NCI-H1417 (cell line): ENCODE measurements at regions not wholly inside any gene's neighbourhood (a gene's known extent, or its start where the extent isn't known, plus 50 kb on each side); places are given as distances from the start of the nearest gene placed in this dataset.
A peak's percentile ranks its signal among the peaks of the same experiment; 100 is the strongest.
"Not testable (repeated sequence)": the region's sequence is repeated elsewhere in the genome, so short reads cannot be mapped to it uniquely, and the experiment has no call there.

Source experiments
- DNase-seq, 3 experiments: peaks; one replicate each; lab custom pipeline; 2025; lab: John Stamatoyannopoulos, UW

- DNase-seq: no peak
Measured at GRCh38 chr16:86716649-86717048, 138.3 kb downstream of the FOXL1 start.

- no peak for DNase-seq
Measured at GRCh38 chr16:86718118-86718517, 139.8 kb downstream of the FOXL1 start.

- no peak for DNase-seq
Measured at GRCh38 chr16:86722970-86723369, 144.6 kb downstream of the FOXL1 start.

DNA sequence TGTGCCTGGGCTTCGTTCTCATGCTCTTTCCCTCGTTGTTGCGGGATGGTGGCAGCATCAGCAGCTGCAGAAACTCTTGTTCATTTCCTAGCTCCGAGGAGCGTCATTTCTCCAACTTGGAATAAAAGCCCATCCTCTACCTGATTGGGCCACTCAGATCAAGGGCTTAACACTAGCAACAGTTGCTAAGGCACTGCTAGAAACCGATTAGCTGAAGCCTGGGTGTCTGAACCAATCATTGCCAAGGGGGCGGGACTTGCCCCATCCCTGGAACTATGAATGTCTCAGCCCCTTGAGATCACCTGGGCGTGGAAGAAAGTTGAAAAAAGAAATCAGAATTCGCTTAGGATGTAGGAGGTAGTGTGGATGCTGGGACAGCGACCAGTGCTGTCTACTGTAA is 145.3 kb downstream of the FOXL1 start:
- DNase-seq: peak in 1 of 3 experiments; percentile 37

DNA sequence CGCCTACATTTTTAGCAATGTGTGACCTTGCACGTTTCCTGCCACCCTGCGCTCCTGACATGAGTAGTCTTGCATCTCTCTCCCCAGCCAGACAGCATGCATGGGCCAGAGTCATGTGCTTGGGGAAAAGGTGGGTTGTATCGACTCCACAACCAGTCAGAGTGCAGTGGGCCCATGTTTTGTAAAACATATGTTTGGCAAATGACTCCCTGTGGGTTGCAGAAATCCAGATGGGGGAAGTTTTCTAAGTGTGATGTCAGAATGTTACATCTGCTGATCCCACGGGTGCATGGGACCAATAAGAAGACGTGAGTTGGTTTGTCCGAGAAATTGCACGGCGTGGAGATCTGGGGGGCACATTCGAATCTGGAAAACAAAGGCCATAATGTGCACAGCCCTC is 147.1 kb downstream of the FOXL1 start:
- DNase-seq: no peak

DNA sequence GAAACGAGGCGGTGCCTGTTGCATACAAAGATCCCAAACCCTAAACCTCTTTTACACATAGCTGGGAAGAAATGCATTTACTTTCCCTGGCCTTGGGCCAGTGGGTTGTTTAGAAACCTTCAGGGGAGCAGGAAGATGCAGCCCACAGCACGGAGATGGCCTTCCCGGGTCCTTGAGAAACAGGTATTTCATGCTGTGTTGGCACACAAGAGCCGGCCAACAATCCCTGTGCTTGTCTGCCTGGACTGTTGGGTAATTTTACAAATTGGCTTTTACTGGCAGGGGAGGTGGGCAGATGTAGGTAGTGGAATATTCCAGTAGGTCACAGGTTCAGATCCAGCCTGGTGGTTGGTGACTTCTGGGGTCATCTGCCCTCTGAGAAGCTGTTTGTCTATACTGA is 148.0 kb downstream of the FOXL1 start:
- DNase-seq: no peak

GRCh38 chr16:86727131-86727530 is 148.8 kb downstream of the FOXL1 start:
- no peak for DNase-seq

DNA sequence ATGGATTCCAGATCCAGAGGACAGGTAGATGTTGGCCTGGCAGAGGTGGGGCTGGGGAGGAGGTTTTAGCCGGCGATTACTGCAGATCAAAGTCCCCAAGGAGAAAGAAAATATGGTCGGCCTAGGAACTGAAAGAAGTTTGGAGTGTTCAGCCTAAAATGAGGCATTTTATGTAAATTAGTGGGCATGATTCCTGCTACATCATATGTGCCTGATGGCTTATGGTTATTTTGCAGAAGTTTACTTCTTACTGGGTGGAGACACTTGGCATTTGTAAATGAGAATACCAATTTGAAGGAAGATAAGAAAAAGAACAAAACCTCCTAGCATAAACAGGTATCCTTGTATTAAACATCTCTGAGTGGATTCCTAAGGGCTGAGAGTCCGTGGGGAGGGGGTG is 149.3 kb downstream of the FOXL1 start:
- no peak for DNase-seq

- no peak for DNase-seq
Measured at GRCh38 chr16:86729686-86730085, 151.3 kb downstream of the FOXL1 start.

GRCh38 chr16:86730086-86730485 is 151.7 kb downstream of the FOXL1 start:
- no peak for DNase-seq

GRCh38 chr16:86730597-86730996 is 152.2 kb downstream of the FOXL1 start:
- no peak for DNase-seq

- peak in 1 of 3 experiments; percentile 18 for DNase-seq
Measured at GRCh38 chr16:86732621-86733295, 154.4 kb downstream of the FOXL1 start.

DNA sequence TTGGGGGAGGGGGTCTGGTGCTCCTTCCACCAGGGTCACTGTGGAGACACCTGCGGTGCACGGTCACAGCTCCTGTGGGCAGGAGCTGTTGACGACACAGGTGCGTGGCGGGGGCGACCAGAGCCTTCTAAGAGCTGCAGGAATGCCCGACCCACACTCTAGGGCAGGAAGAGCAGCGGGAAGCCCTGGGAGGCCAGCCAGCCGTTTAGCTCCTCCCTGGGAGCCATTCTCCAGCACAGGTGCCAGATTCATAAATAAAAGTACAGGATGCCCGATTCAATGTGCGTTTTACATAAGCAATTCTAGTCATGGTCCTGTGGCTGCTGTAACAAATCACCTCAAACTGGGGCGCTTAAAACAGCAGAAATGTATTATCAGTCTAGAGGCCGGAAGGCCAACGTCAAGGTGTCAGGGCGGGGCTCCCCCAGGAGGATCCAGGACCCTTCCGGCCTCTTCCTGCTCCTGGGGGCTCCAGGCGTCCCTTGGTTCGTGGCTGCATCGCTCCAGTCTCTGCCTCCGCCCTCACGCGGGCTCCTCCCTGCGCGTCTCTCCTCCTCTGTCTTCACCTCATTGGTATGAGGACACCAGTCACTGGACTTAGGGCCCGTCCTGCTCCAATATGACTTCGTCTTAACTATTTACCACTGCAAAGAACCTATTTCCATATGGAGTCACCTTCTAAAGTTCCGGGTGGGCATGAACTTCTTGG is 155.4 kb downstream of the FOXL1 start:
- no peak for DNase-seq

DNA sequence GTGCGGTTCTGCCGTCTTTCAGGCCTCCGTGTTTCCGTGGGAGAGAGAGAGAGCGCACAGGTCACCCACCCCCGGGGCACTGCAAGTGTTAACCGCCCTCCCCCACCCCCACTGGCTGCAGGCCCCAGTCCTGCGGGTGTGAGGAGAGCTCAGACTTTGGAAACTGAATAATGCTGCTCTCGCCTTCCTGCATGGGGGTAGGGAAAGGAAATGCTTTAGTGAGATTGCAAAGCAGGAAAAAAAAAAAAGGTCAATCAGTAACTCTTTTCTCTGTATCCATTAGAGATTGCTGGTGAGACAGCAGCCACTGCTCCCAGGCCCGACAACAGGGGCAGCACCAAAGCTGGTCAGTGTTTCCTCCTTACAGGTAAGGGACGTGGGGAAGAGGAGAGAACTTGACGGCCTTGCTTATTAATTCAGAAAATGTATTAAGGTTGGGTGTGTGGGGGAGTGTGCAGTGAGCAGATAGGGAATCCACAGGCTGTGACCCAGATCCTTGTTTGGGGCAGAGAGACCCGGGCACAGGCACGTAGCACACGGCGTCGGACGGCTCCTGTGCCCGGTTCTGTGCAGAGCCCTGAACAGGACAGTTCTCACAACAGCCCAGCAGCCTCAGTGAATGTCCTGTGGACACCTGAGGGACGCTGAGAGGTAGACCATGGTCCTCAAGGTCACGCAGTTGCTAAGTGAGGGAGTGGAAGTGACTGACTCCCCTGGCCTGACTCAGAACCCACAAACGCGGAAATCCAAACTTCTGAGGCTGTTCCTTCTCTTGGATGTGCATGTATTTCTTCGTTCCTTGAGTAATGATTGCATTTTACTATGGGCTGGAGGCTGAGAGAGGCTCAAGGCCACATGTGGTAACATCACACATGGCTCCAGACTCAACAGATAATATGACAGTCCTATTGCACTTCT is 156.5 kb downstream of the FOXL1 start:
- DNase-seq: no peak

- no peak for DNase-seq
Measured at GRCh38 chr16:86735727-86736126, 157.4 kb downstream of the FOXL1 start.

GRCh38 chr16:86736502-86736901 is 158.2 kb downstream of the FOXL1 start:
- DNase-seq: no peak

- DNase-seq: no peak
Measured at GRCh38 chr16:86737083-86737482, 158.7 kb downstream of the FOXL1 start.

DNA sequence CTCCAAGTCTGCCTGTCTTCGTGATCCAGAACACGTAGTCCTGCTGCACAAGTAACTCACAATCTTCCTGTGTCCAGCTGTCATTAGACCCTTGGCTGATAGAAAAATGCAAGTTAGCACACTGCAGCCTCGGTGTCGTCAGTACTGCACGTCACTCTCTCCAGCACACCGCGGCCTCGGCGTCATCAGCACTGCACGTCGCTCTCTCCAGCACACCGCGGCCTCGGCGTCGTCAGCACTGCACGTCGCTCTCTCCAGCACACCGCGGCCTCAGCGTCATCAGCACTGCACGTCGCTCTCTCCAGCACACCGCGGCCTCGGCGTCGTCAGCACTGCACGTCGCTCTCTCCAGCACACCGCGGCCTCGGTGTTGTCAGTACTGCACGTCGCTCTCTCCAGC is 160.0 kb downstream of the FOXL1 start:
- DNase-seq: not testable (repeated sequence)

DNA sequence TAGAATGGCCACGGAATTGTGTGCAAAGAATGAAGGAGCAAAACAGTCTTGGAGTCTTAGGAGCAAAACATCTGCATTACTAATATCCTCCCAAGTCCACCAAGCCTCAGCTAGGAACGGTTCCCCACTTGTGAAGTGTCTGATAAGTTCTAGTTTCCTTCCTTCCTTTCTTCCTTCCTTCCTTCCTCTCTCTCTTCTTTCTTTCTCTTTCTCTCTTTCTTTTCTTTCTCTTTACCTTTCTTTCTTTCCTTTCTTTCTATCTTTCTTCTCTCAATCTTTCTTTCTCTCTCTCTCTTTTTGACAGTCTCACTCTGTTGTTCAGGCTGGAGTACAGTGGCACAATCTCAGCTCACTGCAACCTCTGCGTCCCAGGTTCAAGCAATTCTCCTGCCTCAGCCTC is 160.8 kb downstream of the FOXL1 start:
- no peak for DNase-seq

DNA sequence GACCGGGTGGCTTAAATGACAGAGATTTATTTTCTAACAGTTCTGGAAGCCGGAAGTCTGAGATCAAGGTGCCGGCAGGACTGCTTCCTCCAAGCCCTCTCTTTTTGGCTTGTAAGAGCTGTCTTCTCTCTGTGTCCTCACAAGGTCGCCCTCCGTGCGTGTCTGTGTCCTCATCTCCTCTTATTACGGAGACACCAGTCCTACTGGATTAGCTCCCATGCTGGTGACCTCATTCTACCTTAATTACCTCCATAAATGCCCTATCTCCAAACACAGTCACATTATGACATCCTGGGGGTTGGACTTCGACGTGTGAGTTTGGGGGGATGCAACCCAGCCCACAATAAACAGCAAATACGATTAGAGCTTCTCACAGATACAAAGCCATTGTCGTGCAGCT is 161.5 kb downstream of the FOXL1 start:
- DNase-seq: no peak

- DNase-seq: no peak
Measured at GRCh38 chr16:86740298-86740697, 161.9 kb downstream of the FOXL1 start.

GRCh38 chr16:86740906-86741799 is 162.8 kb downstream of the FOXL1 start:
- DNase-seq: peak in 1 of 3 experiments; percentile 19
